Uterus (tissue), 2 donors: ENCODE measurements at regions not wholly inside any gene's neighbourhood (a gene's known extent, or its start where the extent isn't known, plus 50 kb on each side); places are given as distances from the start of the nearest gene placed in this dataset.

Experiments used
- CTCF ChIP-seq, 4 experiments: fragments of 200-600 bp in 2 of 4; fragments of 450-650 bp in 2 of 4; sonication (generic) in 2 of 4; IDR thresholded peaks; one replicate each; pipeline ENCODE4 v1.5.1; 2016 to 2019; ENCODE audit warnings: antibody characterized with exemption in 4 of 4, mild to moderate bottlenecking in 2 of 4, moderate library complexity in 1 of 4
- POLR2A ChIP-seq, 2 donors: fragments of 450-650 bp; IDR thresholded peaks; one replicate each; pipeline ENCODE4 v1.6.1; 2016; ENCODE audit warnings: antibody characterized with exemption in 2 of 2, mild to moderate bottlenecking in 1 of 2, moderate library complexity in 1 of 2

- no peak for TF ChIP-seq POLR2A (IDR thresholded peaks at IDR 0.05)
- no peak for TF ChIP-seq CTCF (IDR thresholded peaks at IDR 0.05)
Observed at GRCh38 chr5:77892061-77893010, 116.2 kb upstream of the TBCA start.
